ENCODE measurements at regions not wholly inside any gene's neighbourhood (a gene's known extent, or its start where the extent isn't known, plus 50 kb on each side); places are given as distances from the start of the nearest gene placed in this dataset.

GRCh38 chr1:87239997-87240605 is 88.6 kb upstream of the LMO4 start:
- Histone ChIP-seq H3K36me3 (ENCODE audit: control insufficient read depth, insufficient read depth, low read length) (no peaks in the 10 kb centered on the region), H3K4me2 (ENCODE audit: insufficient read depth, low read length) (no peak overlapping the region), H3K27ac (ENCODE audit: extremely low read depth, low read depth, low read length) (no peak overlapping the region), H3K9me3 (replicated peaks; ENCODE audit: control insufficient read depth, insufficient read depth, low read depth, low read length) (no peaks in the 10 kb centered on the region), H3K9me1 (ENCODE audit: control insufficient read depth, insufficient read depth, low read length) (no peaks in the 10 kb centered on the region), H2AFZ (ENCODE audit: low read depth, low read length) (no peak overlapping the region), H3K79me2 (ENCODE audit: control insufficient read depth, insufficient read depth, low read length) (no peaks in the 10 kb centered on the region), H3K27me3 (ENCODE audit: control insufficient read depth in 2 of 2, insufficient read depth in 2 of 2, low read length in 2 of 2) (peaks cover 0 to 20% of the 10 kb centered on the region in 2 experiments; a peak in 3 of 5 replicates), H3K4me3 (no peak overlapping the region), H3K4me1 (replicated peaks in 1 of 2; ENCODE audit: control insufficient read depth in 2 of 2, insufficient read depth in 2 of 2, low read length in 2 of 2) (no peaks in the 10 kb centered on the region), H3K9ac (ENCODE audit: insufficient read depth in 1 of 2, low read depth in 2 of 2, low read length in 2 of 2) (no peak overlapping the region), H4K20me1 (replicated peaks; ENCODE audit: control insufficient read depth, insufficient read depth, low read length) (no peaks in the 10 kb centered on the region)
- no peak for DNase-seq (ENCODE audit: extremely low read depth in 1 of 4, low spot score in 3 of 4)
- TF ChIP-seq ZNF274 (IDR thresholded peaks at IDR 0.05; ENCODE audit: borderline replicate concordance, low read depth, low read length) (no peak), NRF1 (conservative IDR thresholded peaks at IDR 0.05 in 1 of 2, IDR thresholded peaks at IDR 0.05 in 1 of 2) (no peak), ZNF77 (CRISPR knock-in tag; IDR thresholded peaks at IDR 0.05) (no peak)
- ChIA-PET CTCF (ENCODE audit: low intra/inter-chr PET ratio) (interaction anchor here (0.7 kb wide), 1 partner anchor 25 kb away, joined by 3 read pairs; no protein-coding TSS in a partner anchor), POLR2A (no interaction called here)
- intact Hi-C loops (cut with micrococcal nuclease) (no loop called here), in situ Hi-C loops (cut with MboI) (no loop called here)
- no TSS peak for BruUV-seq (replicated peaks)
- no peak for ATAC-seq
- 4% methylated on average over 2 of the region's 2 CpGs for WGBS (ENCODE audit: insufficient coverage, low coverage, missing lambda C conversion rate)
- no peak for FAIRE-seq

GRCh38 chr1:87240661-87241285 is 87.9 kb upstream of the LMO4 start:
- H3K27ac ChIP-seq (ENCODE audit: extremely low read depth, low read depth, low read length), result no peak overlapping the region
- FAIRE-seq (no peak), ATAC-seq (no peak), DNase-seq (ENCODE audit: extremely low read depth in 1 of 4, low spot score in 3 of 4) (no peak)
- intact Hi-C loops (cut with micrococcal nuclease) (no loop called here), in situ Hi-C loops (cut with MboI) (no loop called here)
- no peak overlapping the region for H3K9ac ChIP-seq (ENCODE audit: insufficient read depth in 1 of 2, low read depth in 2 of 2, low read length in 2 of 2)
- H3K36me3 ChIP-seq (ENCODE audit: control insufficient read depth, insufficient read depth, low read length), result no peaks in the 10 kb centered on the region
- H3K4me3 ChIP-seq, result no peak overlapping the region
- H3K4me2 ChIP-seq (ENCODE audit: insufficient read depth, low read length), result no peak overlapping the region
- ChIA-PET POLR2A (no interaction called here), CTCF (ENCODE audit: low intra/inter-chr PET ratio) (interaction anchor here (0.7 kb wide), 1 partner anchor 26 kb away, joined by 3 read pairs; no protein-coding TSS in a partner anchor)
- H3K27me3 ChIP-seq (ENCODE audit: control insufficient read depth in 2 of 2, insufficient read depth in 2 of 2, low read length in 2 of 2), result peaks cover 0 to 20% of the 10 kb centered on the region in 2 experiments; a peak in 2 of 5 replicates
- no peaks in the 10 kb centered on the region for H3K9me3 ChIP-seq (replicated peaks; ENCODE audit: control insufficient read depth, insufficient read depth, low read depth, low read length)
- H3K9me1 ChIP-seq (ENCODE audit: control insufficient read depth, insufficient read depth, low read length), result no peaks in the 10 kb centered on the region
- H3K4me1 ChIP-seq (replicated peaks in 1 of 2; ENCODE audit: control insufficient read depth in 2 of 2, insufficient read depth in 2 of 2, low read length in 2 of 2), result no peaks in the 10 kb centered on the region
- WGBS (ENCODE audit: insufficient coverage, low coverage, missing lambda C conversion rate), result 3% methylated on average over 8 of the region's 8 CpGs
- no peaks in the 10 kb centered on the region for H4K20me1 ChIP-seq (replicated peaks; ENCODE audit: control insufficient read depth, insufficient read depth, low read length)
- no peak for TF ChIP-seq MYC (IDR thresholded peaks at IDR 0.05; ENCODE audit: low read depth, low read length)
- no peak for TF ChIP-seq MYC (CRISPR knock-in tag; IDR thresholded peaks at IDR 0.05; ENCODE audit: borderline replicate concordance, low read depth)
- no peak for TF ChIP-seq HOXB6 (CRISPR knock-in tag; IDR thresholded peaks at IDR 0.05; ENCODE audit: borderline replicate concordance)
- no peak for TF ChIP-seq PHB2 (IDR thresholded peaks at IDR 0.05; ENCODE audit: low read depth)
- no peak for TF ChIP-seq TCF3 (CRISPR knock-in tag; IDR thresholded peaks at IDR 0.05)
- TF ChIP-seq ZNF124 (CRISPR knock-in tag; IDR thresholded peaks at IDR 0.05), result no peak
- no peak for TF ChIP-seq SMARCB1 (IDR thresholded peaks at IDR 0.05; ENCODE audit: insufficient read length, low read depth)
- no peak for TF ChIP-seq FOXK2 (conservative IDR thresholded peaks at IDR 0.05 in 1 of 2, IDR thresholded peaks at IDR 0.05 in 1 of 2; ENCODE audit: low read depth in 2 of 2)
- no peak for TF ChIP-seq ZBTB26 (CRISPR knock-in tag; IDR thresholded peaks at IDR 0.05)
- H2AFZ ChIP-seq (ENCODE audit: low read depth, low read length), result no peak overlapping the region
- no peaks in the 10 kb centered on the region for H3K79me2 ChIP-seq (ENCODE audit: control insufficient read depth, insufficient read depth, low read length)
- no TSS peak for BruUV-seq (replicated peaks)
